ENCODE measurements at regions not wholly inside any gene's neighbourhood (a gene's known extent, or its start where the extent isn't known, plus 50 kb on each side); places are given as distances from the start of the nearest gene placed in this dataset.

GRCh38 chrX:69554321-69554947, 50.3 kb downstream of the NALF2 start:
- no peak overlapping the region for H3K4me2 ChIP-seq (ENCODE audit: insufficient read depth, insufficient read length, low read length)
- no peak for TF ChIP-seq CTCF (conservative IDR thresholded peaks at IDR 0.05)
- peaks cover 42% of the 10 kb centered on the region for H3K9me3 ChIP-seq (ENCODE audit: control insufficient read depth, low read depth, low read length)
- no peak overlapping the region for H2BK20ac ChIP-seq (ENCODE audit: low read depth, low read length, poor library complexity, severe bottlenecking)
- Mint-ChIP-seq H3K27ac (no peak overlapping the region), H3K27me3 (ENCODE audit: low read depth) (peaks cover 2% of the 10 kb centered on the region; the same call in 1 of the 2 replicates), H3K4me3 (no peak overlapping the region; a peak in 1 of 5 replicates), H3K4me1 (peaks cover 21 to 25% of the 10 kb centered on the region in 2 experiments), H3K9me3 (peaks cover 66 to 71% of the 10 kb centered on the region in 2 experiments), H3K36me3 (ENCODE audit: insufficient read depth in 1 of 3, low read depth in 3 of 3) (peaks cover 0 to 8% (median 6%) of the 10 kb centered on the region in 3 experiments; a peak in 4 of 7 replicates)
- no peak overlapping the region for H3K4ac ChIP-seq (ENCODE audit: low read depth, low read length)
- H3K18ac ChIP-seq (ENCODE audit: insufficient read length, low read depth, low read length): no peak overlapping the region
- H4K20me1 ChIP-seq (ENCODE audit: control insufficient read depth, insufficient read depth, insufficient read length): no peaks in the 10 kb centered on the region
- no peak for DNase-seq
- no peak overlapping the region for H2BK12ac ChIP-seq (ENCODE audit: insufficient read length, low read depth, low read length)
- no peak overlapping the region for H2AK5ac ChIP-seq (ENCODE audit: insufficient read length, low read length)
- H4K5ac ChIP-seq (ENCODE audit: insufficient read length, low read depth, low read length): no peak overlapping the region
- H2BK120ac ChIP-seq (ENCODE audit: low read depth, low read length, poor library complexity, severe bottlenecking): no peak overlapping the region
- no peak overlapping the region for H3K23ac ChIP-seq (ENCODE audit: insufficient read length, low read depth, low read length)
- H4K8ac ChIP-seq (replicated peaks; ENCODE audit: insufficient read length, low read depth, low read length): no peak overlapping the region
- no peaks in the 10 kb centered on the region; the same call in 1 of the 2 replicates for H3K4me1 ChIP-seq (ENCODE audit: insufficient read depth, low read length)
- H3K56ac ChIP-seq (ENCODE audit: insufficient read length, low read depth, low read length): no peak overlapping the region
- no peak overlapping the region for H3K9ac ChIP-seq (ENCODE audit: extremely low read depth, insufficient read length, low read length)
- H3K23me2 ChIP-seq (ENCODE audit: insufficient read length, low read depth, low read length, poor library complexity, severe bottlenecking): no peaks in the 10 kb centered on the region
- H4K91ac ChIP-seq (ENCODE audit: insufficient read length, low read depth, low read length): no peak overlapping the region
- no peak overlapping the region for H2BK5ac ChIP-seq (ENCODE audit: insufficient read length, low read length)
- WGBS (ENCODE audit: extremely low coverage, insufficient read length, low lambda C conversion rate): no CpG with 5 or more reads among the region's 4 CpGs
- no peak overlapping the region for H2BK15ac ChIP-seq (ENCODE audit: low read depth, low read length)
- no peaks in the 10 kb centered on the region for H3K27me3 ChIP-seq (ENCODE audit: insufficient read depth, low read length)
- H3K79me2 ChIP-seq (ENCODE audit: insufficient read depth, low read length): no peaks in the 10 kb centered on the region
- H3K79me1 ChIP-seq (ENCODE audit: insufficient read depth, low read depth, low read length, poor library complexity, severe bottlenecking): no peaks in the 10 kb centered on the region
- no peak overlapping the region for H3K14ac ChIP-seq (ENCODE audit: insufficient read depth, low read length)
- no peak overlapping the region for H3T11ph ChIP-seq (ENCODE audit: low read length)
- no peak overlapping the region for H3K27ac ChIP-seq (ENCODE audit: insufficient read length, low read depth, low read length)
- no peak overlapping the region for H2AFZ ChIP-seq (ENCODE audit: low read length)

All from H9 (cell line).